ENCODE measurements at regions not wholly inside any gene's neighbourhood (a gene's known extent, or its start where the extent isn't known, plus 50 kb on each side); places are given as distances from the start of the nearest gene placed in this dataset.

GRCh38 chr20:40607927-40608326, 81.1 kb downstream of the MAFB start:
- TF ChIP-seq CTCF (conservative IDR thresholded peaks at IDR 0.05) (no peak), EZH2 (IDR thresholded peaks at IDR 0.05; ENCODE audit: low read depth) (no peak)
